ENCODE measurements at regions not wholly inside any gene's neighbourhood (a gene's known extent, or its start where the extent isn't known, plus 50 kb on each side); places are given as distances from the start of the nearest gene placed in this dataset.

DNA sequence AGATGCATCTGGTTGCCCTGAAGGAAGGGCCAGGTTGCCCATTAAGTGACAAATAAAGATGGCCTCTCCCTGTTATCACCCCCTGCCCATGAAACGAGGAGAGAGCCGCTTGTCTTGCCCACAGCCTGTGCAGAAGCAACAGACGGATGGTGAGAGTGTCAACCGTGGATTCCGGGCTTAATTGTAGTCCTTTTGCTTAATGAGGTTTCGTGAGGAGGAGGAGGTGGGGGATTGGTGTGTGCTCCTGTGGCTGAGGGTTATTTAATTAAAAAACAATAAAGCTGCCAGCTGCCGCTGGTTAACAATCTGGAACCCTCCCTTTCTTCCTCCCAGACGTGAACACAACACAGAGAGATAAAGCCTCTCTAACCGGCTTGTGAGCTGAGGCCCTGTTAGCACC, 188.0 kb upstream of the PARD3B start:
- no peak for TF ChIP-seq POLR2A (IDR thresholded peaks at IDR 0.05)
- TF ChIP-seq, protein P1, sequence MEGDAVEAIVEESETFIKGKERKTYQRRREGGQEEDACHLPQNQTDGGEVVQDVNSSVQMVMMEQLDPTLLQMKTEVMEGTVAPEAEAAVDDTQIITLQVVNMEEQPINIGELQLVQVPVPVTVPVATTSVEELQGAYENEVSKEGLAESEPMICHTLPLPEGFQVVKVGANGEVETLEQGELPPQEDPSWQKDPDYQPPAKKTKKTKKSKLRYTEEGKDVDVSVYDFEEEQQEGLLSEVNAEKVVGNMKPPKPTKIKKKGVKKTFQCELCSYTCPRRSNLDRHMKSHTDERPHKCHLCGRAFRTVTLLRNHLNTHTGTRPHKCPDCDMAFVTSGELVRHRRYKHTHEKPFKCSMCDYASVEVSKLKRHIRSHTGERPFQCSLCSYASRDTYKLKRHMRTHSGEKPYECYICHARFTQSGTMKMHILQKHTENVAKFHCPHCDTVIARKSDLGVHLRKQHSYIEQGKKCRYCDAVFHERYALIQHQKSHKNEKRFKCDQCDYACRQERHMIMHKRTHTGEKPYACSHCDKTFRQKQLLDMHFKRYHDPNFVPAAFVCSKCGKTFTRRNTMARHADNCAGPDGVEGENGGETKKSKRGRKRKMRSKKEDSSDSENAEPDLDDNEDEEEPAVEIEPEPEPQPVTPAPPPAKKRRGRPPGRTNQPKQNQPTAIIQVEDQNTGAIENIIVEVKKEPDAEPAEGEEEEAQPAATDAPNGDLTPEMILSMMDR (IDR thresholded peaks at IDR 0.05) = no peak

All from right lobe of liver (tissue), 4 donors.